ENCODE measurements at regions not wholly inside any gene's neighbourhood (a gene's known extent, or its start where the extent isn't known, plus 50 kb on each side); places are given as distances from the start of the nearest gene placed in this dataset.
"Not testable (repeated sequence)": the region's sequence is repeated elsewhere in the genome, so short reads cannot be mapped to it uniquely, and the experiment has no call there.

DNA sequence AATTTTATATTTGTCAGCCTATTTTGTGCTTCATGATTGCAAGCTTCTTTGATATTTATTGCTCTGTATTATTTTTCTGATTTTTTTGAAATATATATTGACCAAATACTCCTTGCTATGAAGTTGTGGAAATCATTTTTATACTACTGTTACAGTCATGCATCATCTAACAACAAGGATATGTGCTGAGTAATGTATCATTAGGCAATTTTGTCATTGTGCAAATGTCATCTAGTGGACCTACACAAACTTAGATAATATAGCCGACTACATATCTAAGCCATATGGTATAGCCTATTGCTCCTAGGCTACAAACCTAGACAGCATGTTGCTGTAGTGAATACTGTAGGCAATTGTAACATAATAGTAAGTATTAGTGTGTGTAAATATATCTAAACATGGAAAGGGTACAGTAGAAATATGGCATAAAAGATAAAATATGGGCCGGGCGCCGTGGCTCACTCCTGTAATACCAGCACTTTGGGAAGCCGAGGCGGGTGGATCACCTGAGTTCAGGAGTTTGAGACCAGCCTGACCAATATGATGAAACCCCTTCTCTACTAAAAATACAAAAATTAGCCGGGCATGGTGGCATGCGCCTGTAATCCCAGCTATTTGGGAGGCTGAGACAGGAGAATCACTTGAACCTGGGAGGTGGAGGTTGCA lies 139.5 kb upstream of the DCAF8L1 start:
- TF ChIP-seq, protein P1, sequence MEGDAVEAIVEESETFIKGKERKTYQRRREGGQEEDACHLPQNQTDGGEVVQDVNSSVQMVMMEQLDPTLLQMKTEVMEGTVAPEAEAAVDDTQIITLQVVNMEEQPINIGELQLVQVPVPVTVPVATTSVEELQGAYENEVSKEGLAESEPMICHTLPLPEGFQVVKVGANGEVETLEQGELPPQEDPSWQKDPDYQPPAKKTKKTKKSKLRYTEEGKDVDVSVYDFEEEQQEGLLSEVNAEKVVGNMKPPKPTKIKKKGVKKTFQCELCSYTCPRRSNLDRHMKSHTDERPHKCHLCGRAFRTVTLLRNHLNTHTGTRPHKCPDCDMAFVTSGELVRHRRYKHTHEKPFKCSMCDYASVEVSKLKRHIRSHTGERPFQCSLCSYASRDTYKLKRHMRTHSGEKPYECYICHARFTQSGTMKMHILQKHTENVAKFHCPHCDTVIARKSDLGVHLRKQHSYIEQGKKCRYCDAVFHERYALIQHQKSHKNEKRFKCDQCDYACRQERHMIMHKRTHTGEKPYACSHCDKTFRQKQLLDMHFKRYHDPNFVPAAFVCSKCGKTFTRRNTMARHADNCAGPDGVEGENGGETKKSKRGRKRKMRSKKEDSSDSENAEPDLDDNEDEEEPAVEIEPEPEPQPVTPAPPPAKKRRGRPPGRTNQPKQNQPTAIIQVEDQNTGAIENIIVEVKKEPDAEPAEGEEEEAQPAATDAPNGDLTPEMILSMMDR (IDR thresholded peaks at IDR 0.05 in 8 of 11, conservative IDR thresholded peaks at IDR 0.05 in 3 of 11), result not testable (repeated sequence)
- not testable (repeated sequence) for TF ChIP-seq POLR2A, POLR2AphosphoS5 (IDR thresholded peaks at IDR 0.05)

All from spleen (tissue), 7 donors.